Chondrocyte (in vitro differentiated cells): ENCODE measurements at regions not wholly inside any gene's neighbourhood (a gene's known extent, or its start where the extent isn't known, plus 50 kb on each side); places are given as distances from the start of the nearest gene placed in this dataset.

ENCODE experiments used
- DNase-seq: peaks from one replicate; pipeline ENCODE4 v3.0.0; 2021; ENCODE audit warnings: mixed read lengths, low spot score
- H3K27ac Mint-ChIP-seq: one replicate; pipeline ENCODE4 v1.8.0; 2021; ENCODE audit warnings: mild to moderate bottlenecking, moderate library complexity, mixed read lengths; ENCODE audit not compliant: unreplicated experiment
- H3K27me3 Mint-ChIP-seq: 2 replicates; pipeline ENCODE4 v1.8.0; 2021; ENCODE audit warnings: low read depth, mixed read lengths
- H3K36me3 Mint-ChIP-seq: 2 replicates; pipeline ENCODE4 v1.8.0; 2021; ENCODE audit warnings: low read depth, mixed read lengths
- H3K4me1 Mint-ChIP-seq: 2 replicates; pipeline ENCODE4 v1.8.0; 2021; ENCODE audit warnings: low read depth, mild to moderate bottlenecking, mixed read lengths
- H3K4me3 Mint-ChIP-seq: one replicate; pipeline ENCODE4 v1.8.0; 2021; ENCODE audit warnings: mild to moderate bottlenecking, moderate library complexity, mixed read lengths; ENCODE audit not compliant: unreplicated experiment
- H3K9me3 Mint-ChIP-seq: 2 replicates; pipeline ENCODE4 v1.8.0; 2021; ENCODE audit warnings: low read depth, mixed read lengths
- CTCF ChIP-seq: fragments of 200-600 bp; sonication (generic); IDR thresholded peaks from 2 replicates; pipeline ENCODE4 v1.5.0; 2021; ENCODE audit warnings: antibody characterized with exemption, mild to moderate bottlenecking, moderate library complexity

GRCh38 chr4:152114562-152114961 lies 353.8 kb upstream of the GATB start:
- Mint-ChIP-seq H3K36me3 (peaks cover 2% of the 10 kb centered on the region), H3K9me3 (no peaks in the 10 kb centered on the region), H3K4me3 (no peak overlapping the region), H3K27me3 (peaks cover 30% of the 10 kb centered on the region), H3K27ac (no peak overlapping the region), H3K4me1 (peaks cover 7% of the 10 kb centered on the region)
- no peak for DNase-seq
- TF ChIP-seq CTCF = no peak

- no peak for DNase-seq
- H3K9me3 Mint-ChIP-seq = no peaks in the 10 kb centered on the region
- TF ChIP-seq CTCF = no peak
- H3K27ac Mint-ChIP-seq = no peak overlapping the region
- peaks cover 20% of the 10 kb centered on the region for H3K27me3 Mint-ChIP-seq
- no peak overlapping the region for H3K4me3 Mint-ChIP-seq
- peaks cover 15% of the 10 kb centered on the region for H3K4me1 Mint-ChIP-seq
- H3K36me3 Mint-ChIP-seq = peaks cover 2% of the 10 kb centered on the region
These were observed 352.1 kb upstream of the GATB start for GRCh38 chr4:152112887-152113286.

- no peak for TF ChIP-seq CTCF
- no peak for DNase-seq
- Mint-ChIP-seq H3K27me3 (peaks cover 14% of the 10 kb centered on the region), H3K27ac (no peak overlapping the region), H3K4me3 (no peak overlapping the region), H3K9me3 (no peaks in the 10 kb centered on the region), H3K4me1 (peaks cover 15% of the 10 kb centered on the region), H3K36me3 (peaks cover 2% of the 10 kb centered on the region)
These were observed 351.4 kb upstream of the GATB start for GRCh38 chr4:152112190-152112589.

GRCh38 chr4:152110780-152111179 lies 350.0 kb upstream of the GATB start:
- peaks cover 24% of the 10 kb centered on the region for H3K4me1 Mint-ChIP-seq
- TF ChIP-seq CTCF = no peak

GRCh38 chr4:152109531-152110509 lies 349.0 kb upstream of the GATB start:
- TF ChIP-seq CTCF = no peak
- Mint-ChIP-seq H3K9me3 (no peaks in the 10 kb centered on the region), H3K27ac (peak overlapping the region; percentile 54), H3K36me3 (no peaks in the 10 kb centered on the region), H3K4me3 (no peak overlapping the region), H3K27me3 (no peaks in the 10 kb centered on the region), H3K4me1 (peaks cover 27% of the 10 kb centered on the region)
- DNase-seq = no peak

More at GRCh38 chr4:152110780-152111179, 350.0 kb upstream of the GATB start:
- Mint-ChIP-seq H3K27ac (no peak overlapping the region), H3K27me3 (no peaks in the 10 kb centered on the region), H3K36me3 (no peaks in the 10 kb centered on the region), H3K9me3 (no peaks in the 10 kb centered on the region), H3K4me3 (no peak overlapping the region)
- no peak for DNase-seq
